ENCODE measurements at regions not wholly inside any gene's neighbourhood (a gene's known extent, or its start where the extent isn't known, plus 50 kb on each side); places are given as distances from the start of the nearest gene placed in this dataset.
A peak's percentile ranks its signal among the peaks of the same experiment; 100 is the strongest.

GRCh38 chr6:41460742-41461336 is 85.3 kb upstream of the FOXP4 start:
- Histone ChIP-seq H3K27me3 (replicated peaks; ENCODE audit: control insufficient read depth, insufficient read depth, low read length) (no peaks in the 10 kb centered on the region), H3K36me3 (ENCODE audit: control insufficient read depth, insufficient read depth, low read length) (no peaks in the 10 kb centered on the region), H3K4me3 (replicated peaks; ENCODE audit: low read depth, low read length) (no peak overlapping the region)
- no peak for DNase-seq (ENCODE audit: extremely low read depth, insufficient read length)
- TF ChIP-seq CTCF (IDR thresholded peaks at IDR 0.05; ENCODE audit: insufficient read depth, low read length, poor library complexity, severe bottlenecking) = no peak

- H3K4me3 ChIP-seq (replicated peaks; ENCODE audit: low read depth, low read length) = no peak overlapping the region
- H3K27me3 ChIP-seq (replicated peaks; ENCODE audit: control insufficient read depth, insufficient read depth, low read length) = no peaks in the 10 kb centered on the region
- no peak for TF ChIP-seq CTCF (IDR thresholded peaks at IDR 0.05; ENCODE audit: insufficient read depth, low read length, poor library complexity, severe bottlenecking)
- no peaks in the 10 kb centered on the region for H3K36me3 ChIP-seq (ENCODE audit: control insufficient read depth, insufficient read depth, low read length)
- no peak for DNase-seq (ENCODE audit: extremely low read depth, insufficient read length)
Observed at GRCh38 chr6:41462033-41462432, 84.1 kb upstream of the FOXP4 start.

- TF ChIP-seq CTCF (IDR thresholded peaks at IDR 0.05; ENCODE audit: insufficient read depth, low read length, poor library complexity, severe bottlenecking) = peak; percentile 86
- no peak for DNase-seq (ENCODE audit: extremely low read depth, insufficient read length)
- Histone ChIP-seq H3K27me3 (replicated peaks; ENCODE audit: control insufficient read depth, insufficient read depth, low read length) (no peaks in the 10 kb centered on the region), H3K36me3 (ENCODE audit: control insufficient read depth, insufficient read depth, low read length) (no peaks in the 10 kb centered on the region), H3K4me3 (replicated peaks; ENCODE audit: low read depth, low read length) (no peak overlapping the region)
Observed at GRCh38 chr6:41463062-41463930, 82.9 kb upstream of the FOXP4 start.

GRCh38 chr6:41464019-41464418 is 82.2 kb upstream of the FOXP4 start:
- DNase-seq (ENCODE audit: extremely low read depth, insufficient read length) = no peak
- Histone ChIP-seq H3K27me3 (replicated peaks; ENCODE audit: control insufficient read depth, insufficient read depth, low read length) (no peaks in the 10 kb centered on the region), H3K36me3 (ENCODE audit: control insufficient read depth, insufficient read depth, low read length) (no peaks in the 10 kb centered on the region), H3K4me3 (replicated peaks; ENCODE audit: low read depth, low read length) (no peak overlapping the region)
- no peak for TF ChIP-seq CTCF (IDR thresholded peaks at IDR 0.05; ENCODE audit: insufficient read depth, low read length, poor library complexity, severe bottlenecking)

- no peak overlapping the region for H3K4me3 ChIP-seq (replicated peaks; ENCODE audit: low read depth, low read length)
- TF ChIP-seq CTCF (IDR thresholded peaks at IDR 0.05; ENCODE audit: insufficient read depth, low read length, poor library complexity, severe bottlenecking) = no peak
Observed at GRCh38 chr6:41464481-41464880, 81.7 kb upstream of the FOXP4 start.

More at GRCh38 chr6:41464481-41464880, 81.7 kb upstream of the FOXP4 start:
- no peaks in the 10 kb centered on the region for H3K27me3 ChIP-seq (replicated peaks; ENCODE audit: control insufficient read depth, insufficient read depth, low read length)
- no peak for DNase-seq (ENCODE audit: extremely low read depth, insufficient read length)
- H3K36me3 ChIP-seq (ENCODE audit: control insufficient read depth, insufficient read depth, low read length) = no peaks in the 10 kb centered on the region
